ENCODE measurements at regions not wholly inside any gene's neighbourhood (a gene's known extent, or its start where the extent isn't known, plus 50 kb on each side); places are given as distances from the start of the nearest gene placed in this dataset.

- DNase-seq, result no peak
These were observed 53.1 kb upstream of the ZNF648 start for GRCh38 chr1:182114627-182115023.

DNA sequence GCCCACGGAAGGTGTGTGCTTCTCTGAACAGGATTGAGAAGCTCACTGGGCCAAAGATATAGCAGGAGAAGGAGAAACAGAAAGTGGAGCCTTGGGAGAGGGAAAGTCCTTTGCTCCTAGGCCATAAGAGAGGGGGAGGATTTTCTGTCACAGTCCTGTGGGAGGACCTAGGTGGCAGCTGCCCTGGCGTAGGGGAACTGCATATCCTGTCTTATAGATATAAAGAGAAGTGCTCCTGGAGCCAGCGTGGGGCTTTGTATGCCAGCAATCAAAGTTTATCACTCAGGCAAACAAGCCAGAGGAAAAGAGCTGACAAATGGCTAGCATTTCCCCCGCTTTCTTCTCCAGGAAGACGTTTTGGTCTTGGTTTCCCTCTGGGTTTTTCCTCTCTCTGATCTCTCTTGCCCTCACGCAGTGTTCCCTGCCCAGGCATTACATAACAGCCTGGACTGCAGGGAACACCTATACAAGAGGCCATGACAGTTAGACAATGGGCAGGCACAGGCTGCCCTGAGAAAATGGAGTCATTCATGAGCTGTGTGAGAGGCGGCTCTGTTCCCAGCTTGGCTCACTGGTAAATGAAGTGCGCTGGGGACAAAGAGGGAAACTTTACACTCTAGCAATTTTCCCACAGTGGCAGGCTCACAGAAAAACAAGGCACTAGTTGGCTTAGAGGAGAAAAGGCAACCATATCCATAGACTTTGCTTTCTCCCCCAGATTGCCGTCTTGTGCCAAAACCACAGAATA lies 52.5 kb upstream of the ZNF648 start:
- DNase-seq, result no peak

GRCh38 chr1:182111496-182111895 lies 50.0 kb upstream of the ZNF648 start:
- no peak for DNase-seq

Data from NCI-H1417 treated with DMSO at 0.1 percent for 48 hours (cell line).